G401 (cell line): ENCODE measurements at regions not wholly inside any gene's neighbourhood (a gene's known extent, or its start where the extent isn't known, plus 50 kb on each side); places are given as distances from the start of the nearest gene placed in this dataset.
"Not testable (repeated sequence)": the region's sequence is repeated elsewhere in the genome, so short reads cannot be mapped to it uniquely, and the experiment has no call there.

ENCODE experiments used
- DNase-seq: peaks from one replicate; pipeline ENCODE4 v3.0.0-alpha.2; 2015; ENCODE audit warnings: low spot score
- in situ Hi-C: cut with HindIII; loops from 2 replicates; pipeline ENCODE4 v1.10.0; 2016; ENCODE audit warnings: low sequenced_read_pairs, mixed read lengths

DNA sequence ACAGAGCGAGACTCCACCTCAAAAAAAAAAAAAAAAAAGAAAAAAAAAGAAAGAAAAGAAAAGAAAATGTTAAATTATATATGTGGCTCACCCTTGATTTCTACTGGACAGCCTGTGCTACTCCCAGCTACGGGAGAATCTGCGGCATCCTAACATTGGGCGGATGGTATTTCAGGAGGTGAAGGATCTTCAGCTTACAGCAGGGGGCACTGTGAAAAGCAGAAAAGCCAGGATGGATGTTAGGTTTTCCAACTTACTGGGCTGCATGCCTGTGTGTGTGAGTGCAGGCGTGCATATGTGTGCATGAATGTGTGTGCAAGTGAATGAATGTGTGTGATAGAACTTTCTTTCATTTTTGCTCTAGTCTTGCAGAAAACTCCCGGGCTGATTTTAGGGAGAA, 1066.5 kb downstream of the TYW1 start:
- peak; percentile 3 for DNase-seq
- in situ Hi-C loops: no loop called here

DNA sequence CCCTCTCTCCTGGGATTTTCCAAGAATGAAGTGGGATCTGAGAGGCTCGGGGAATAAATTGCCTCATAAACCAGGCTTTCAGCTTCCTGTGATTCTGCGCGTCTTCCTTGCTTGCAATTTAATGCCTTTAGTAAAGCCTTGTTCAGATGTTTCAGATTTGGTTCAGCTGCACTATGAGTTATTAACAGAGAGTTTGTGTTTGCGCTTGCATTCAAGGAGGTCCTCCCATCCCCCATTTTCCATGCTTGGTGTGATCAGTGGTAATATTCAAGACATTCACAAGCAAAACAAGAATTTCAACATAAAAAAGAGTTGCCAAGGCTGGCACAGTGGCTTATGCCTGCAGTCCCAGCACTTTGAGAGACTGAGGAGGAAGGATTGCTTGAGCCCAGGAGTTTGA, 1068.9 kb downstream of the TYW1 start:
- in situ Hi-C loops: no loop called here
- DNase-seq: no peak

DNA sequence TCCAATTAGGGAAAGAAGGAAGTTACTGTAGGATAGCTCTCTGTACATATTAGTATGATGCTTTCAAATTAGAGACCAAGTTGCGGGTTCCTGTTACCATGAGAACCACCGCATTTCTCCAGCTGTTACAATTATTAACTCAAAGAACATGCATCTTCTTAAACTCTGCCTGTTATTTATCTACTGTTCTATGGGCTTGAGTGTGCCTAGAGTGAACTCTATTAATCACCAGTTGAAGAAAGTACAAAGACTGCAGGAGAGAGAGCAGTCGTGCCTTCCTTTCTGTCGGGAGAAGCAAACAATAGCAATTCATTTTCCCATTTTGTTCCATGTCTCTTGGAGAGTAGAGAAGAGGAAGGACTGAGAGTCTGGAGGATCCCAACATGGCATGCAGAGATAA, 1071.2 kb downstream of the TYW1 start:
- no peak for DNase-seq
- in situ Hi-C loops: no loop called here

- in situ Hi-C loops: no loop called here
- DNase-seq: peak; percentile 2
These were observed 1074.4 kb downstream of the TYW1 start for GRCh38 chr7:68070992-68071391.

- DNase-seq: no peak
- in situ Hi-C loops: no loop called here
These were observed 1077.1 kb downstream of the TYW1 start for GRCh38 chr7:68073701-68074100.

DNA sequence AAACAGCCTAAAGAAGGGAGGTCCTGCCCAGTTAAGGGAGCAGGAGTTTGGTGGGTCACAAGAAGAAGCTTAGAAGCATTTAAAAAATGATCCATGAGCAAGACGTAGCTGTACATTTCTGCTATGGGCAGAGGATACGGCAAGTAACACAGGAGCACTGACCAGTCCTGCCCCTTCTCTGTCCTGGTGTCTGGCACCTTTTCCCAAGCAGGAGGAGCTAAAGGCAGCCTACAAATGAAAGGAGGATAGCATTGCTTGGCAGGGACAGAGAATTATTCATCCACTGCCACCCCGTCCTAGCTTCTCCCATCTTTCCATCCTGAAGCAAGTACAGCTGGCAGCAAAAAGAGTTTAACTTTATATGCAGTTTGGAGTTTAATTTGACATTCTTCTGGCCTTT, 1077.6 kb downstream of the TYW1 start:
- DNase-seq: no peak
- in situ Hi-C loops: no loop called here

DNA sequence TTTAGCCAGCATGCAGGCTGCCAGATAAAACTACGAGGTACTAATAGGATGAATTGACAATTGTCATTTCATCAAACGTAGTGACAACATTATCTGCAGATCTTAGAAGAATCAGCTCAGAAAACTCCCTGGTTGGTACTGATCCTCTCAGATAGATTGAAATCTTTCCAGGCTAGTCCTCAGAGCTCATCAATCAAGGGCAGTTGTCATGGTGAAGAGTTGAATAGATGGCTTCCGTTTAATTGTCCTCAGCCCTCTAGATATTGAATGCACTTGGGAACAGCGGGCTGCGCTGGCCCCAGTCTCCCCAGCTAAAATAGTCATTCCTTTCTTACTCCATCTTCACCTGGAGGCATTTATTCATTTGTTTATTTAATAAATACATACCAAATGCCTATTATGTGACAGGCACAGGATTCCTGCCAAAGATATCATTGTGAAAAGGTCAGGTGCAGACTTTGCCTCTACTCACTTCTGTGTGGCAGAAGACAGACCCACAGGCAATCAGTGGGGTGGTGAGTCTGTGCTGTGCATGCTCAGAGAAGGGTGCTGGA, 1081.6 kb downstream of the TYW1 start:
- in situ Hi-C loops: no loop called here
- no peak for DNase-seq

DNA sequence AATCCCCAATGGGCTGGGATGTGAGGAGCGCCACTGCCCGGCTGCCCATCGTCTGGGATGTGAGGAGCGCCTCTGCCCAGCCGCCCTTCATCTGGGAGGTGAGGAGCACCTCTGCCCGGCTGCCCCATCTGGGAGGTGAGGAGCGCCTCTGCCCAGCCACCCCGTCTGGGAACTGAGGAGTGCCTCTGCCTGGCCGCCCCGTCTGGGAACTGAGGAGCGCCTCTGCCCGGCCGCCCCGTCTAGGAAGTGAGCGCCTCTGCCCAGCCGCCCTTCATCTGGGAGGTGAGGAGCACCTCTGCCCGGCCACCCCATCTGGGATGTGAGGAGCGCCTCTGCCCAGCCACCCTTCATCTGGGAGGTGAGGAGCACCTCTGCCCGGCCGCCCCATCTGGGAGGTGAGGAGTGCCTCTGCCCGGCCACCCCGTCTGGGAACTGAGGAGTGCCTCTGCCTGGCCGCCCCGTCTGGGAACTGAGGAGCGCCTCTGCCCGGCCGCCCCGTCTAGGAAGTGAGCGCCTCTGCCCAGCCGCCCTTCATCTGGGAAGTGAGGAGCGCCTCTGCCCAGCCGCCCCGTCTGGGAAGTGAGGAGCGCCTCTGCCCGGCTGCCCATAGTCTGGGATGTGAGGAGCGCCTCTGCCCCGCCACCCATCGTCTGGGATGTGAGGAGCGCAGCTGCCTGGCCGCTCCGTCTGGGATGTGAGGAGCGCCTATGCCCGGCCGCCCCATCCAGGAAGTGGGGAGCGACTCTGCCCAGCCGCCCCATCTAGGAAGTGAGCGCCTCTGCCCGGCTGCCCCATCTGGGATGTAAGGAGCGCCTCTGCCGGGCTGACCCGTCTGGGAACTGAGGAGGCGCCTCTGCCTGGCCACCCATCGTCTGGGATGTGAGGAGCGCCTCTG, 1085.7 kb downstream of the TYW1 start:
- DNase-seq, in situ Hi-C loops: not testable (repeated sequence)

DNA sequence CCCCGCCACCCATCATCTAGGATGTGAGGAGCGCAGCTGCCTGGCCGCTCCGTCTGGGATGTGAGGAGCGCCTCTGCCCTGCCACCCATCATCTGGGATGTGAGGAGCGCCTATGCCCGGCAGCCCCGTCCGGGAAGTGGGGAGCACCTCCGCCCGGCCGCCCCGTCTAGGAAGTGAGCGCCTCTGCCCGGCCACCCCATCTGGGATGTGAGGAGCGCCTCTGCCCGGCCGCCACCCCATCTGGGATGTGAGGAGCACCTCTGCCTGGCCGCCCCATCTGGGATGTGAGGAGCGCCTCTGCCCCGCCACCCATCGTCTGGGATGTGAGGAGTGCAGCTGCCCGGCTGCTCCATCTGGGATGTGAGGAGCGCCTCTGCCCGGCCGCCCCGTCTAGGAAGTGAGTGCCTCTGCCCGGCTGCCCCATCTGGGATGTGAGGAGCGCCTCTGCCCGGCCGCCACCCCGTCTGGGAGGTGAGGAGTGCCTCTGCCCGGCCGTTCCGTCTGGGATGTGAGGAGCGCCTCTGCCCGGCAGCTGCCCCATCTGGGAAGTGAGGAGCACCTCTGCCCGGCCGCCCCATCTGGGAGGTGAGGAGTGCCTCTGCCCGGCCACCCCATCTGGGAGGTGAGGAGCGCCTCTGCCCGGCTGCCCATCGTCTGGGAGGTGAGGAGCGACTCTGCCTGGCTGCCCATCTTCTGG, 1086.5 kb downstream of the TYW1 start:
- in situ Hi-C loops, DNase-seq: not testable (repeated sequence)

DNA sequence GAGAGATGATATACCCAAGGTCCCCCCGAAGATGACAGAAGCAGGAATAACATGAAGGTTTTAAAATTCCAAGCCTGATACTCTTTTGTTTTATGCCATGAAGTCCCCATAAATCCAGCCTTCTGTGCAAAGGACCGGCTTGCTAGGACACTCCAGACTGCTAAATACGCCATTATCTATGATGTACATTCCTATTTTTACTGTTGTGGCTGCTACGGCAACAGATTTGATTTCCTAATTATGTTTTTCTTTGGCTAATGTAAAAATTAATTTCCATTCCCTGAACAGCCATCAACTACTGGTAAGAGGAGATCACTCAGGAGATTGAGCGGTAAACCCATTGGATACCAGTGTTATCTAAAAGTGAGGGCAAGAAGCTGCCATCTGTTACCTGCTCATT, 1090.8 kb downstream of the TYW1 start:
- no peak for DNase-seq
- in situ Hi-C loops: no loop called here

- no peak for DNase-seq
- in situ Hi-C loops: no loop called here
These were observed 1092.2 kb downstream of the TYW1 start for GRCh38 chr7:68088879-68089278.

GRCh38 chr7:68090256-68090655, 1093.6 kb downstream of the TYW1 start:
- DNase-seq, in situ Hi-C loops: not testable (repeated sequence)

- DNase-seq: no peak
- in situ Hi-C loops: no loop called here
These were observed 1106.7 kb downstream of the TYW1 start for GRCh38 chr7:68103319-68103718.

GRCh38 chr7:68107261-68107660, 1110.6 kb downstream of the TYW1 start:
- in situ Hi-C loops: no loop called here
- DNase-seq: no peak

- no peak for DNase-seq
These were observed 1111.3 kb downstream of the TYW1 start for GRCh38 chr7:68107968-68108367.

GRCh38 chr7:68109299-68109698, 1112.7 kb downstream of the TYW1 start:
- in situ Hi-C loops: no loop called here
- DNase-seq: no peak

More at GRCh38 chr7:68107968-68108367, 1111.3 kb downstream of the TYW1 start:
- in situ Hi-C loops: no loop called here

- DNase-seq: no peak
- in situ Hi-C loops: no loop called here
These were observed 1122.8 kb downstream of the TYW1 start for GRCh38 chr7:68119411-68119810.

DNA sequence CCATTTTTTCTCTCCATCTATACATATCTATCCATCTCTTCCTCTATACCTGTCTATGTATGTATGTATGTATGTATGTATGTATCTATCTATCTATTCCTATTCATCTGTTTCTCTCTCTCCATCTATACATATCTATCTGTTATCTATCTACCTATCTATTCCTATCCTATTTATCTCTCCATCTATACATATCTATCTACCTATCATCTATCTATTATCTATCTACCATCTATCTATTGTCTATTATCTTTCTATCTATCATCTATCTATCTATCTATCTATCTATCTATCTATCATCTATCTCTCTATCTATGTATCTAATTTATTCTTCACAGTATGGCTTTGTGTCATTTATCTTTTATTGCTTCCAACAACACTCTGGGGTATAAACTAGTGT, 1124.4 kb downstream of the TYW1 start:
- no peak for DNase-seq
- in situ Hi-C loops: no loop called here

GRCh38 chr7:68121655-68122054, 1125.0 kb downstream of the TYW1 start:
- in situ Hi-C loops: no loop called here

DNA sequence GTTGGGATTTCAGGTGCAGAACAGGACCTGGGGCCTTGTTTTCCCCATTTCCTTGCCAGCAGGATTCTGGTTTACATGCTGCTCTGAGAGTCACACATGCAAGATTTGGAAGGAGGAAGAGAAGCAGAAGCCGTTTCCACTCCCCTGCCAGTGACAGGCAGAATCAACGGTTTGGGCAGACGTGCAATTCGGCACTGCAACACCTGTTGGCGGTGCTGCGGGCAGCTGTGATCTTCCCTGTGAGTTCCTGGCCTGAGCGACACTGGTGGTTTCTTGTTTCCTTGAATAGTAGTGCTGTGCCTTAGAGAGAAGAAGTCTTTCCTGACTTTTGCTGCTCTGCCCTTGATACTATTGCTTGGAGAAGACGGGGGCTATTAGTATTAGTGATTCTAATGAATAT, 1126.2 kb downstream of the TYW1 start:
- in situ Hi-C loops: no loop called here
- no peak for DNase-seq

More at GRCh38 chr7:68121655-68122054, 1125.0 kb downstream of the TYW1 start:
- DNase-seq: no peak
